SK-N-SH treated with all-trans-retinoic acid at 6 μM for 48 hours (cell line): ENCODE measurements at regions not wholly inside any gene's neighbourhood (a gene's known extent, or its start where the extent isn't known, plus 50 kb on each side); places are given as distances from the start of the nearest gene placed in this dataset.

Source experiments
- BACH2 ChIP-seq: fragments of 250-450 bp; sonication (Bioruptor Pico); IDR thresholded peaks from 2 replicates; pipeline ENCODE4 v1.9.0; 2021; ENCODE audit warnings: mild to moderate bottlenecking, borderline replicate concordance
- ESRRG ChIP-seq: fragments of 250-450 bp; sonication (Bioruptor Pico); IDR thresholded peaks from 2 replicates; pipeline ENCODE4 v1.6.1; 2021; ENCODE audit warnings: mild to moderate bottlenecking
- PATZ1 ChIP-seq: fragments of 250-450 bp; sonication (Bioruptor Pico); IDR thresholded peaks from 2 replicates; pipeline ENCODE4 v1.8.0; 2020; ENCODE audit warnings: mild to moderate bottlenecking, moderate library complexity, borderline replicate concordance
- SNAI2 ChIP-seq: fragments of 250-450 bp; sonication (Bioruptor Pico); IDR thresholded peaks from 2 replicates; pipeline ENCODE4 v1.5.0; 2020; ENCODE audit warnings: mild to moderate bottlenecking, moderate library complexity
- TSHZ2 ChIP-seq: fragments of 250-450 bp; sonication (Bioruptor Pico); IDR thresholded peaks from 2 replicates; pipeline ENCODE4 v1.5.0; 2020; ENCODE audit warnings: mild to moderate bottlenecking, moderate library complexity
- ZFP30 ChIP-seq: fragments of 450-650 bp; formaldehyde crosslinking; IDR thresholded peaks from 2 replicates; pipeline ENCODE4 v1.5.0; 2022; ENCODE audit warnings: mild to moderate bottlenecking, moderate library complexity

- TF ChIP-seq PATZ1 (CRISPR knock-in tag), result no peak
- TF ChIP-seq SNAI2 (CRISPR knock-in tag), result no peak
- TF ChIP-seq ZFP30, result no peak
- TF ChIP-seq BACH2, result no peak
- no peak for TF ChIP-seq TSHZ2 (CRISPR knock-in tag)
- TF ChIP-seq ESRRG (CRISPR knock-in tag), result no peak
Observed at GRCh38 chr14:99118946-99119345, 153.1 kb downstream of the BCL11B start (continued).
